OCI-LY7 (cell line): ENCODE measurements at regions not wholly inside any gene's neighbourhood (a gene's known extent, or its start where the extent isn't known, plus 50 kb on each side); places are given as distances from the start of the nearest gene placed in this dataset.

Experiments used
- BruUV-seq: library from RNA; stranded (reverse); fragments of 400-500 nt; replicated peaks from 2 replicates; lab custom pipeline; 2021; lab: Mats Ljungman, UMichigan
- CTCF ChIA-PET: fragments of 300-600 bp; sonication (Branson Sonifier 250); formaldehyde crosslinking; loops from one replicate; lab custom pipeline; 2022; ENCODE audit warnings: antibody characterized with exemption; ENCODE audit not compliant: unreplicated experiment; lab: Charles Lee
- POLR2A ChIA-PET: fragments of 300-600 bp; sonication (Branson Sonifier 250); formaldehyde crosslinking; loops from one replicate; lab custom pipeline; 2022; ENCODE audit warnings: antibody characterized with exemption; lab: Charles Lee
- DNase-seq: peaks from one replicate; pipeline ENCODE4 v3.0.0-alpha.2; 2015; ENCODE audit warnings: low spot score
- H2AFZ ChIP-seq: fragments of 200-600 bp; sonication (generic), shearing (Covaris generic); 2 replicates; pipeline ENCODE4 v1.6.1; 2014; ENCODE audit warnings: mild to moderate bottlenecking, antibody characterized with exemption, low read length, moderate library complexity
- H3K27ac ChIP-seq: fragments of 200-600 bp; sonication (generic); 2 replicates; pipeline ENCODE4 v1.5.1; 2014; ENCODE audit warnings: mixed run types, low read depth, mild to moderate bottlenecking, moderate library complexity, low read length, inconsistent platforms; ENCODE audit not compliant: poor library complexity, severe bottlenecking
- H3K36me3 ChIP-seq: fragments of 200-600 bp; sonication (generic); 2 replicates; pipeline ENCODE4 v1.6.1; 2014; ENCODE audit warnings: mild to moderate bottlenecking, antibody characterized with exemption, low read length, moderate library complexity, mixed read lengths; ENCODE audit not compliant: insufficient read depth
- H3K4me1 ChIP-seq: fragments of 200-600 bp; sonication (generic); 2 replicates; pipeline ENCODE4 v1.5.1; 2014; ENCODE audit warnings: mild to moderate bottlenecking, low read length; ENCODE audit not compliant: insufficient read depth, poor library complexity, severe bottlenecking
- H3K4me2 ChIP-seq: fragments of 200-600 bp; sonication (generic); 2 replicates; pipeline ENCODE4 v1.6.1; 2014; ENCODE audit warnings: mild to moderate bottlenecking, low read length
- H3K4me3 ChIP-seq: fragments of 200-600 bp; sonication (generic); 2 replicates; pipeline ENCODE4 v1.5.1; 2014; ENCODE audit warnings: mild to moderate bottlenecking, low read depth, low read length; ENCODE audit not compliant: poor library complexity, severe bottlenecking
- H3K79me2 ChIP-seq: fragments of 200-600 bp; sonication (generic); 2 replicates; pipeline ENCODE4 v1.6.1; 2016; ENCODE audit warnings: low read depth, mild to moderate bottlenecking, low read length, moderate library complexity, mixed read lengths; ENCODE audit not compliant: insufficient read depth
- H3K9me2 ChIP-seq: fragments of 200-600 bp; sonication (generic); 2 replicates; pipeline ENCODE4 v1.6.1; 2016; ENCODE audit warnings: mild to moderate bottlenecking, low read length, mixed read lengths; ENCODE audit not compliant: insufficient read depth
- H3K9me3 ChIP-seq: fragments of 200-600 bp; sonication (generic); 2 replicates; pipeline ENCODE4 v1.6.1; 2014; ENCODE audit warnings: mild to moderate bottlenecking, mixed run types, low read length, mixed read lengths
- H4K20me1 ChIP-seq: fragments of 200-600 bp; sonication (generic); 2 replicates; pipeline ENCODE4 v1.6.1; 2014; ENCODE audit warnings: mild to moderate bottlenecking, antibody characterized with exemption, low read length, moderate library complexity, mixed read lengths; ENCODE audit not compliant: insufficient read depth
- CTCF ChIP-seq: fragments of 200-600 bp; sonication (generic); conservative IDR thresholded peaks from 2 replicates; pipeline ENCODE4 v1.5.1; 2014; ENCODE audit warnings: mild to moderate bottlenecking, antibody characterized with exemption, low read length, moderate library complexity, mixed read lengths
- EZH2phosphoT487 ChIP-seq: fragments of 200-600 bp; sonication (generic); IDR thresholded peaks from 2 replicates; pipeline ENCODE4 v1.6.1; 2018; ENCODE audit warnings: low read depth, borderline replicate concordance, mild to moderate bottlenecking, mixed run types, antibody characterized with exemption, low read length, moderate library complexity, mixed read lengths
- intact Hi-C: fragments of 100-400 bp; cut with micrococcal nuclease; formaldehyde crosslinking; loops from one replicate; pipeline ENCODE4 v1.10.0; 2022; ENCODE audit not compliant: unreplicated experiment

GRCh38 chr3:150352931-150353330 is 55.2 kb upstream of the TSC22D2 start:
- BruUV-seq, result no TSS peak
- H2AFZ ChIP-seq, result no peak overlapping the region

DNA sequence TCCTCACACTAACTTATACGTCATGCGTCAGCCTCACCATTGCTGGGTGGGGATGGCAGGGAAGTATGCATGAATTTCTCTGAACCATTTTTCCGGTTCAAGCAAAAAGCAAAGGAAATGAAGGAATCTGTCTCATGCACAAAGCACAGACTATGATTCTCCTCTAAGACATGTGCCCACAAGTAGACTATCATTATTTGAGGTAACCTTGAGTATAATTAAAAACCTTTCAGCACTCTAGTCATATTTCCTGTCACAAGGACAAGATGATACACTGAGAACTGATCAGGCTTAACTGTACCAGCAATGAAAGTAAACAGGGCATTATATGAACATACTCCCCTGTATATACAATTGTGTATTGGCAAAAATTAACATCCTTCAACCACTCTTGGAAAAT is 56.7 kb upstream of the TSC22D2 start:
- intact Hi-C loops, result no loop called here
- no peaks in the 10 kb centered on the region for H3K36me3 ChIP-seq
- no peaks in the 10 kb centered on the region for H3K9me2 ChIP-seq
- H2AFZ ChIP-seq, result no peak overlapping the region
- H3K9me3 ChIP-seq, result no peaks in the 10 kb centered on the region
- no TSS peak for BruUV-seq
- POLR2A ChIA-PET, result no interaction called here
- no peak overlapping the region for H3K27ac ChIP-seq
- H3K4me3 ChIP-seq, result no peak overlapping the region
- no peaks in the 10 kb centered on the region for H4K20me1 ChIP-seq
- no peak overlapping the region for H3K4me2 ChIP-seq
- DNase-seq, result no peak
- CTCF ChIA-PET, result no interaction called here
- H3K79me2 ChIP-seq, result no peaks in the 10 kb centered on the region
- TF ChIP-seq EZH2phosphoT487 (no peak), CTCF (no peak)
- H3K4me1 ChIP-seq, result no peaks in the 10 kb centered on the region

More at GRCh38 chr3:150352931-150353330, 55.2 kb upstream of the TSC22D2 start:
- no peaks in the 10 kb centered on the region for H3K36me3 ChIP-seq
- H4K20me1 ChIP-seq, result no peaks in the 10 kb centered on the region
- no peaks in the 10 kb centered on the region for H3K4me1 ChIP-seq
- H3K4me3 ChIP-seq, result no peak overlapping the region
- intact Hi-C loops, result no loop called here
- no peak for DNase-seq
- no peaks in the 10 kb centered on the region for H3K9me2 ChIP-seq
- ChIA-PET CTCF (no interaction called here), POLR2A (interaction anchor here (0.5 kb wide), 1 partner anchor 59 kb away, joined by 3 read pairs; no protein-coding TSS in a partner anchor)
- H3K9me3 ChIP-seq, result no peaks in the 10 kb centered on the region
- H3K27ac ChIP-seq, result no peak overlapping the region
- no peak for TF ChIP-seq CTCF
- no peak for TF ChIP-seq EZH2phosphoT487
- no peak overlapping the region for H3K4me2 ChIP-seq
- H3K79me2 ChIP-seq, result no peaks in the 10 kb centered on the region

DNA sequence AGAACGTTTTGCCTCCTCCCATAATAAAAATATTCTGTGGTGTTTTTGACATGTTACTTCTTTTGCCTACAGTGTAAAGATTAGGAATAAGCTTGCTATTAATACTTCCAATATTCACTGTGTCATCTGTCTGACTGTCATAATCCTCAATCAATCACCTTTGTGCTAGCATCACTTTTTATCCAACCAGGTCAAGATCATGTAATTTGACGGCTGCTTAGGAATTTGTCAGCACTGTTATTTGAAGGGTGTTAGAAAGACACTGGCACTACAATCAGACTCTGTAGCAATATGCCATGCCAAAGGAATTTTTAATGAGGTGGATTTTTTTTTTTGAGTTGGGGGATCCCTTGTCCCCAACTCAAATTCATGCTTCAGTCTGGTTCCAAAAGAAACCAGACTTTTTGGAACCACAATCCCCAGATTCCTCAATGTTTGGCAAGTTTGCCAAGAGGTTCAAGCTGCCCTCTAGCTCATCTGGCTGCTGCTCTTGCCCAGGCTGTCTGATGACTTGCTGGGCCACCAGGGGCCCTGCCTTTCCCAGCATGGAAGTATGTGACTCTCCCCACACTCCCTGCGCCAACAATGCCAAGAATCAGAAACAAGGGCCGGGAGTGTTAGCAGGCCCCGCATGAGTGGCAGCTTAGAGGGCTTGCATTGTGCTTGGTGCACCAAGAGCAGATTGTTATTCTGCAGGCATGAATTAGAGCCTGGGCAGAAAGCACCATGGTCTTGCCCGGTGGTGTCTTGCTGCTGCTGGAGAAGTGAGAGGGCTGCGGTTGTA is 58.6 kb upstream of the TSC22D2 start:
- no peak overlapping the region for H2AFZ ChIP-seq
- ChIA-PET CTCF (no interaction called here), POLR2A (interaction anchor here (0.7 to 1.6 kb wide), 3 partner anchors 15 to 102 kb away, joined by 3 to 4 read pairs (median 3); partner anchors contain the start of gene TSC22D2)
- no peaks in the 10 kb centered on the region for H3K9me3 ChIP-seq
- DNase-seq, result no peak
- H3K27ac ChIP-seq, result no peak overlapping the region
- no peaks in the 10 kb centered on the region for H3K4me1 ChIP-seq
- H3K79me2 ChIP-seq, result no peaks in the 10 kb centered on the region
- no peaks in the 10 kb centered on the region for H3K36me3 ChIP-seq
- TF ChIP-seq CTCF (no peak), EZH2phosphoT487 (no peak)
- no TSS peak for BruUV-seq
- no peak overlapping the region for H3K4me3 ChIP-seq
- H3K4me2 ChIP-seq, result no peak overlapping the region
- H4K20me1 ChIP-seq, result no peaks in the 10 kb centered on the region
- intact Hi-C loops, result no loop called here
- H3K9me2 ChIP-seq, result no peaks in the 10 kb centered on the region
